Superior temporal gyrus (tissue), 1 donor: ENCODE measurements at regions not wholly inside any gene's neighbourhood (a gene's known extent, or its start where the extent isn't known, plus 50 kb on each side); places are given as distances from the start of the nearest gene placed in this dataset.
"Not testable (repeated sequence)": the region's sequence is repeated elsewhere in the genome, so short reads cannot be mapped to it uniquely, and the experiment has no call there.

Experiments
- DNase-seq: peaks from one replicate; pipeline ENCODE4 v3.0.0-alpha.2; 2016; ENCODE audit errors: extremely low spot score

- peak; percentile 33 for DNase-seq
Measured at GRCh38 chr14:103260629-103261124, 73.4 kb upstream of the EIF5 start.

- DNase-seq: no peak
Measured at GRCh38 chr14:103267226-103267910, 66.7 kb upstream of the EIF5 start.

- DNase-seq: no peak
Measured at GRCh38 chr14:103271189-103271588, 62.8 kb upstream of the EIF5 start.

GRCh38 chr14:103273145-103273744, 60.8 kb upstream of the EIF5 start:
- DNase-seq: no peak

GRCh38 chr14:103273745-103274615, 60.1 kb upstream of the EIF5 start:
- DNase-seq: no peak

GRCh38 chr14:103275000-103275399, 59.0 kb upstream of the EIF5 start:
- DNase-seq: no peak

- no peak for DNase-seq
Measured at GRCh38 chr14:103277931-103278330, 56.1 kb upstream of the EIF5 start.

GRCh38 chr14:103279142-103280025, 54.7 kb upstream of the EIF5 start:
- DNase-seq: no peak

- no peak for DNase-seq
Measured at GRCh38 chr14:103280278-103280928, 53.6 kb upstream of the EIF5 start.

GRCh38 chr14:103281496-103282231, 52.4 kb upstream of the EIF5 start:
- DNase-seq: no peak

- not testable (repeated sequence) for DNase-seq
Measured at GRCh38 chr14:103282309-103282708, 51.7 kb upstream of the EIF5 start.

GRCh38 chr14:103282932-103283331, 51.1 kb upstream of the EIF5 start:
- DNase-seq: no peak

GRCh38 chr14:103283916-103284315, 50.1 kb upstream of the EIF5 start:
- no peak for DNase-seq
